VCaP (cell line): ENCODE measurements at regions not wholly inside any gene's neighbourhood (a gene's known extent, or its start where the extent isn't known, plus 50 kb on each side); places are given as distances from the start of the nearest gene placed in this dataset.

ENCODE experiments used
- H3K27ac ChIP-seq: fragments of 450-650 bp; 2 replicates; pipeline ENCODE4 v1.5.1; 2017
- TF ChIP-seq, protein P1 (sequence below): fragments of 450-650 bp; conservative IDR thresholded peaks from 2 replicates; pipeline ENCODE4 v1.5.1; 2017; ENCODE audit warnings: mild to moderate bottlenecking, moderate library complexity

DNA sequence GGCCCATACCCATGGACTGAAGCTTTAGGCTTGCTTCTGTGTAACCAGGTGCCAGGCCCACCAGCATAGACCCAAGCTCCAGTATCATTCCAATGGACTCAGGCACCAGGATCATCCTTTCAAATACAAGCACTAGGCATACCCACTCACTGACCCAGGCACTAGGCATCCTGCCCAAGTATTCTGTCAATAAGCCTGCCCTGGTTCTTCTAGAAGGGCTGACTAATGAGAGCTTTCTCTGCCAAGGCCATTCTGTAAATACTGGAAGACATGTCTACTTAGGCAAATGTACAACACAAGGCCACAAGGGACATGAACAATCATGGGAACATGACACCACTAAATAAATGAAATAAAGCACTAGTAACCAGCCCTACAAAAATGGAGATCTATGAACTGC lies 352.2 kb downstream of the FSCB start:
- TF ChIP-seq, protein P1, sequence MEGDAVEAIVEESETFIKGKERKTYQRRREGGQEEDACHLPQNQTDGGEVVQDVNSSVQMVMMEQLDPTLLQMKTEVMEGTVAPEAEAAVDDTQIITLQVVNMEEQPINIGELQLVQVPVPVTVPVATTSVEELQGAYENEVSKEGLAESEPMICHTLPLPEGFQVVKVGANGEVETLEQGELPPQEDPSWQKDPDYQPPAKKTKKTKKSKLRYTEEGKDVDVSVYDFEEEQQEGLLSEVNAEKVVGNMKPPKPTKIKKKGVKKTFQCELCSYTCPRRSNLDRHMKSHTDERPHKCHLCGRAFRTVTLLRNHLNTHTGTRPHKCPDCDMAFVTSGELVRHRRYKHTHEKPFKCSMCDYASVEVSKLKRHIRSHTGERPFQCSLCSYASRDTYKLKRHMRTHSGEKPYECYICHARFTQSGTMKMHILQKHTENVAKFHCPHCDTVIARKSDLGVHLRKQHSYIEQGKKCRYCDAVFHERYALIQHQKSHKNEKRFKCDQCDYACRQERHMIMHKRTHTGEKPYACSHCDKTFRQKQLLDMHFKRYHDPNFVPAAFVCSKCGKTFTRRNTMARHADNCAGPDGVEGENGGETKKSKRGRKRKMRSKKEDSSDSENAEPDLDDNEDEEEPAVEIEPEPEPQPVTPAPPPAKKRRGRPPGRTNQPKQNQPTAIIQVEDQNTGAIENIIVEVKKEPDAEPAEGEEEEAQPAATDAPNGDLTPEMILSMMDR: no peak
- H3K27ac ChIP-seq: no peak overlapping the region

DNA sequence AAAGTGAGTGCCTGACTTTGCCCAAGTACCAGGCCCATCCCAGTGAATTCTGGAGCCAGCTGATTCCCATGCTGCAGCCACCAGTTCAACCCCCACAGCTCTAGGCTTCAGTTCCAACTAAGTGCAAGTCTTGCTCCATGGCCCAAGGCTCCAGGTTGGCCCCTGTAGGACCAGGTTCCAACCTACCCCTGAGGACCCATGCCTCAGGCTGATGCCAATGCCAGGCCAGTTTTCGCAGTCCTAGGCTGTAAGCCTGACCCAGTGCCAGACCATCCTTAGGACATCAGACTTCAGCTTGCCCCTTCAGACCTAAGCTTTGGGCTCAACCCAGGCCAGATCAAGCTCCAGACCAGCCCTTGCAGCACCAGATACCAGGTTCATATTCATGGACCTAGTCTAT lies 352.6 kb downstream of the FSCB start:
- TF ChIP-seq, protein P1: no peak
- H3K27ac ChIP-seq: no peak overlapping the region

DNA sequence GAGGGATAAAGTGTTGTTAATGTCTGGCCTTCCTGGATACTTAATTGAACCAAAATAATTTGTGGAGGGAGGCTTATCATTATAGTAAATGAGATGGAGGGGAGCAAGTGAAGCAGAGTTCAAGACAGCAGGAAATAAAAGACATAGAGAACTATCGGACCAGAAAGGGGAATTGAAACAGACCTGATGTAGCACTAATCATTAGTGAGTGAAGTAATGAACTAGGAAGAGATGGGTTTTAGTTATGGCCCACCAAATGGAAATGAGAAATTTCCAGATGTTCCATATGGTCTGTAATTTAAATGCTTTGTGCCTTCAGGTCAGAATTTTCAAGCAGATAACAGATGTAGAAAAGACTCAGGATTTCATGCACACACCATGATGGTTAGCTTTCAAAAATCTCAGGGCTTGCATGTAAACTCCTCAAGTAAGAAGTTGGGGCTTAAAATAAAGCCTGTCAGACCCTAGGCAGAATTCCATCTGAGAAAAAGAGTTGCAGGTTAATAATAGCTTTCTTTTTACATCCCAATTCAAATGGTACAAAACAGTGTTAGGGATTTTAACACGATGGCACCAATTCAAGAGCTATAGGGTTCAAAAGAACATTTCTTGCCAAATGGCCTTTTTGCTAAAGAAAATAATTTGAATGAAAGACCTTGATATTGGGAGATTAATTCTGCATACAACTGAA lies 355.8 kb downstream of the FSCB start:
- no peak overlapping the region for H3K27ac ChIP-seq
- TF ChIP-seq, protein P1: no peak

DNA sequence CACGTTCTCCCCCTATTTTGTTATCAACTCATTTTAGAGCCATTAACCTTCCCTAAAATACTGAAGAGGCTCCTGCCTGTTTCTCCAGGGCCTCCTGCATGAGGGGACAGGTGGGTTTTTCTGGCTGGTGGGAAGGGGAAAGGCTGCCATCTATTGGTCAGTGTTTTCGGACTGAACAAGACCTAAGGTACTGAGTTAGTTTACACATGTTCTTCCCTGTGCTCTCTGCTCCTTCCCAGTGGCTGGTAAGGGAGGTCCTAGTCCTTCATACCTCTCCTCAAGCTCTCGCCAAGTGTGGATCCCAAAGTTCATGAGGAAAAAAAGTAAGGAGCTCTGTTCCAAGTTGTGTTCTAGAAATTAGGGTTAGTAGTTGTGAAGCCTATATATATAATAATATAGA lies 357.5 kb downstream of the FSCB start:
- H3K27ac ChIP-seq: no peak overlapping the region
- TF ChIP-seq, protein P1: peak; percentile 82

DNA sequence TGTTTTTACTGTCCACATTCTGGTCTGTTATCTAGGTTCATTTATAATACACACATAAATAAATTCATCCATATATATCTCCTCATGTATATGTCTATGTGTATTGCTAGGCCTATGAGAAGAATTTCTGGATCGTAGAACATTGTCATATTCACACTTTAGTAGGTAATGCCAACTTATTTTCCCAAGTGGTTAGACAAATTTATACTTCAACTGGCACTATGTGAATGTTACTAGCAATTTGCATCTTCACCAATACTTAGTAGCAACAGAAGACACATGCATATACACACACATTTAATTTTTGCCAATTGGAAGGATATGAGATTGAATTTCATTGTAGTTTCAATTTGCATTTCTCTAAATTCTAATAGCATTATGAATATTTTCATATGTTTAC lies 365.1 kb downstream of the FSCB start:
- TF ChIP-seq, protein P1: no peak

DNA sequence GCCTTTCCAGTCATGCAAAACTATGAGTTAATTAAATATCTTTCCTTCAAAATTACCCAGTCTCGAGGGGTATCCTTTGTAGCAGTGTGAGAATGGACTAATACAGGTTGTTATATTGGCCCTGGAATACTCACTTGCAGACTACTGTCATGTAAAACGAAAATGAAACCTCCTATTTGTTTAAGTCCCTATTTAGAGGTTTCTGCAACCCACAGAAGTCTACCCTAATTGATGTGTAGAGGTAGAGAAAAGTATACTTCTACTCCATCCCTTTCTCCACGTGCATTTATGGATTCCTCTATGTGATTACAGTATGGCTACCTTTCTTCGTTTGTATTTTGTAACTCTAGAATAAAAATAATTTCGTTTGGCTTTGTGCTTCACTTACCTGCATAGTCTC lies 371.1 kb downstream of the FSCB start:
- TF ChIP-seq, protein P1: no peak
- no peak overlapping the region for H3K27ac ChIP-seq

More for the DNA sequence above, 365.1 kb downstream of the FSCB start:
- no peak overlapping the region for H3K27ac ChIP-seq

DNA sequence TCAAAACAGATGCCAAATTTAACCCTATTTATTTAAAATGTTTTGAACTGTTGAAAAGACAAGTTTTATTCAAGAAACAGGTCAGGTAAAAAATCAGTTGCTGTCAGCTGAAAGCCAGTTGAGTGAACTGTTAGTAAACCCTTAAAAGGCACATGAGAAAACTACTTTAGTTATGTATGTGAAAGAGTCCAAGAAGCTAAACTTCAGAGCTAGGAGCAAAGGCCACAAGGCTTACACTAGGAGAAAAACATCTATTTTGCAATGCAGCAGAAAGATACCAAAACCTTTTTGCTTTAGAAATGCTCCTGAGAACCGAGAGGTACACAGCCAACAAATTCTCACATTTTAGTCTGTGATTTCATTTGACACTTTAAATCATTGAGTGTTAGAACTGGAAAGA lies 375.2 kb downstream of the FSCB start:
- H3K27ac ChIP-seq: no peak overlapping the region
- TF ChIP-seq, protein P1: no peak
